GM12875 (cell line): ENCODE measurements at regions not wholly inside any gene's neighbourhood (a gene's known extent, or its start where the extent isn't known, plus 50 kb on each side); places are given as distances from the start of the nearest gene placed in this dataset.

ENCODE experiments used
- H3K4me3 ChIP-seq: one replicate; pipeline ENCODE4 v1.5.1; 2011; ENCODE audit warnings: low read depth, low read length, control low read depth
- CTCF ChIP-seq: IDR thresholded peaks from 2 replicates; pipeline ENCODE4 v1.5.1; 2011; ENCODE audit warnings: low read depth, mild to moderate bottlenecking, control low read depth, inconsistent platforms, low read length, moderate library complexity, borderline replicate concordance; ENCODE audit not compliant: insufficient read depth

- no peak overlapping the region for H3K4me3 ChIP-seq
- TF ChIP-seq CTCF, result no peak
These were observed 162.6 kb downstream of the SERPINI1 start for GRCh38 chr3:167898091-167898490.

DNA sequence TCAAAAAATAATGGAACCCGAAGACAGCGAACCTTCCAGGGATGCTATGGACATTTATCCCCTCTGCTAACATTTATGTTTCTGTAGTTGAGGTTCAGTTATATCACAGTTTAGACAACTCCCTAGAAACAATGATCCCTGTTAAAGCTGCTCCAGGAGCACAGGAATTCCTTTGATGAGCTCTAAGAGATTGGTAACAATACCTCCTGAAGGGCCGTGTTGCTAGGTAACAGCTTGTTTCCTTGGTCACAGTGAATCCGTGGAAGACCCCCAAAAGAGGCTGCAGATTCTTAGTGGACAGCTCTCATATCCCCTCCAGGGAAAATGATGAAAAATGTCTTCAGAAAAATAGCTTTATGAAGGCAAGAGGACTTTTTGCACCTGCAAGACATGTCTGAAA is 160.2 kb downstream of the SERPINI1 start:
- H3K4me3 ChIP-seq, result no peak overlapping the region
- TF ChIP-seq CTCF, result no peak

DNA sequence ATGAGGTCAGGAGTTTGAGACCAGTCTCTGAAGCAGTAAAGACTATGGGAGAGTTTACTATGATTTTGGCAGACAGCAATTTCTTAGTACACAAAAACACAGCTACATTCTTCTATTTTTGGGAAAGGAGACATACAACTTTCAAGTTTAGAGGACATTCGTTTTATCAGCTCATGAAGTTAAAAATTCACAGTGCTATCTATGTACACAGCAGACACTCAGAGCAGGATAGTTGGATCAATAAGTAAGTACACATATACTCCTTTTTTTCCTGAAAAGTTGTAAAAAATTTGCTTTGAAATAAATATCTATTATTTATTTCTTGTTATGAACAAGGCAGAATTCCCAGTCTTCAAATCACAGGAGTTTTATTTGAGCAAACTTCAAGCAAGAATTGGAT is 159.7 kb downstream of the SERPINI1 start:
- TF ChIP-seq CTCF, result no peak
- H3K4me3 ChIP-seq, result no peak overlapping the region

DNA sequence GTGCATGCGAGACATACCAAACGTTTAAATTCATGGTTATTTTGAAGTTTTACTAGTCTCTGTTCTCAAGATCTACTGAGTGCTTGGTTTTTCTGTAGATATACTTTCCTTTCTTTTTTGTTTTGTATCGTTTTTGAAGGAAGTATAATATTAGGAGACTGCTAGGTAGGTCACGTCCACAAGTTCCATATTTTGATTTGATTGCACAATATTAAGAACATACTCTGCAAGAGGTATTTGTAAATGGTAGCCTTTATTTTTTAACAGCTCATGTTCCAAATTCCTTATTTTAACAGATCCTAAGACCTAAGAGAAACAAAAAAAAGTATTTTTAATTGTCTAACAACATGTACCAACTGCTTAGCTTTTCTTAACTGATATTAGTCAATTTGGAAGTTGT is 156.7 kb downstream of the SERPINI1 start:
- H3K4me3 ChIP-seq, result no peak overlapping the region
- TF ChIP-seq CTCF, result no peak

- no peak for TF ChIP-seq CTCF
- no peak overlapping the region for H3K4me3 ChIP-seq
These were observed 151.6 kb downstream of the SERPINI1 start for GRCh38 chr3:167887096-167887495.

DNA sequence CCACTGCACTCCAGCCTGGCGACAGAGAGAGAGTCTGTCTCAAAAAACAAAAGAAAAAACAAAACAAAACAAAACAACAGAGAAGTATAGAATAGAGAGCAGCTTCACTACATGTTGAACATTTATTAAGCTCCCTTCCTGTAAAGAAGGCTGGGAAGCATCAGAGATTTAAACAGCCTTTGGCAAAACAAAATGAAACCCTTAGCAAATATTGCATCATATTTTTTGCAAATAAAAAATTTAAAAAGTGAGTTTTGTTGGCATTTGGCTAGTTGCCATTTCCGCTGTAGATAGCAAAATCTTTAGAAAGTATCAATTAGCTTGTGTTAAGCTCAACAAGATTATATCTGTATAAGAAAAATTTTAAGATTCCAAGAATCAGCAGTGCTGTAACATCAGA is 151.2 kb downstream of the SERPINI1 start:
- TF ChIP-seq CTCF, result no peak
- H3K4me3 ChIP-seq, result no peak overlapping the region

GRCh38 chr3:167885277-167885676 is 149.8 kb downstream of the SERPINI1 start:
- no peak for TF ChIP-seq CTCF
- H3K4me3 ChIP-seq, result no peak overlapping the region
